ENCODE measurements at regions not wholly inside any gene's neighbourhood (a gene's known extent, or its start where the extent isn't known, plus 50 kb on each side); places are given as distances from the start of the nearest gene placed in this dataset.

DNA sequence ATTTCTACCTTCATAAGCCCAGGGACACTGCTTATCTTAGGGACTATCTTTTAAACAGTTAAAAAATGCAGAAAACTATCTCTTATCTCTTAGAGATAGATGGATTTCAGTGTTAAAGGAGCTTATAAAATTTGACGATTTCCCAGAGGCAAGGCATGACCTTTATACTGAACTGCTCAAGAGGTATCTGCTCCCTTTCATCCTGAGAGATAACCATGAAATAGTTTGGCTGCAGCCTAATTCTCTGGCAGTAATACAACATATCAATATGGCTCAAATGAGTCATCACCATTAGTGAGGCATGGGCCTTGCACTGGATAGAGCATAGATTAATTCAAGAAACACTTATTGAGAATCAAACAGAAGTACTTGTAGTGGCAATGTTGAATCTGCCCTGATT, 348.2 kb upstream of the GRIA3 start:
- TF ChIP-seq TEAD4 (IDR thresholded peaks at IDR 0.05) = no peak
- no peak for TF ChIP-seq MAX (IDR thresholded peaks at IDR 0.05)
- no peak for TF ChIP-seq ZBTB7A (IDR thresholded peaks at IDR 0.05; ENCODE audit: low read depth)

DNA sequence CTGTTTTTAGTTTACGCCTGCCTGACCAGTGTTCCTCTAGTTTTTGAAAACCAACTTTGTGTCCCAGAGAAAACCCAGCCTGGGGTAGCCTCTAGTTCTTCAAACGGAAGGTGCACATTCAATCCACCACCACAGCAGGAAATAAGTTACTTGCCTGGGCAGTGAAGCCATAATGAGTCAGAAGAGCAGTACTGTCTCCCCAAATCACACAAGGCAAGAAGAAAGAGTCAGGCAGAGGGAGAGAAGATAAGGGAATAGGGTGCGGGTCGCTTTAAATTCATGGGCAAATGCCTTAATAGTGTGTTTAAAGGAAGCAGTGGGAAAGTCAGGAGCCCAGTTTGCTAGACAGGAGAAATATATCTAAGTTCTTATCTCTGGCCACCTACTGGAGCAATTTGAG, 333.8 kb upstream of the GRIA3 start:
- TF ChIP-seq EGR1 (IDR thresholded peaks at IDR 0.05) = no peak
- TF ChIP-seq, protein P1, sequence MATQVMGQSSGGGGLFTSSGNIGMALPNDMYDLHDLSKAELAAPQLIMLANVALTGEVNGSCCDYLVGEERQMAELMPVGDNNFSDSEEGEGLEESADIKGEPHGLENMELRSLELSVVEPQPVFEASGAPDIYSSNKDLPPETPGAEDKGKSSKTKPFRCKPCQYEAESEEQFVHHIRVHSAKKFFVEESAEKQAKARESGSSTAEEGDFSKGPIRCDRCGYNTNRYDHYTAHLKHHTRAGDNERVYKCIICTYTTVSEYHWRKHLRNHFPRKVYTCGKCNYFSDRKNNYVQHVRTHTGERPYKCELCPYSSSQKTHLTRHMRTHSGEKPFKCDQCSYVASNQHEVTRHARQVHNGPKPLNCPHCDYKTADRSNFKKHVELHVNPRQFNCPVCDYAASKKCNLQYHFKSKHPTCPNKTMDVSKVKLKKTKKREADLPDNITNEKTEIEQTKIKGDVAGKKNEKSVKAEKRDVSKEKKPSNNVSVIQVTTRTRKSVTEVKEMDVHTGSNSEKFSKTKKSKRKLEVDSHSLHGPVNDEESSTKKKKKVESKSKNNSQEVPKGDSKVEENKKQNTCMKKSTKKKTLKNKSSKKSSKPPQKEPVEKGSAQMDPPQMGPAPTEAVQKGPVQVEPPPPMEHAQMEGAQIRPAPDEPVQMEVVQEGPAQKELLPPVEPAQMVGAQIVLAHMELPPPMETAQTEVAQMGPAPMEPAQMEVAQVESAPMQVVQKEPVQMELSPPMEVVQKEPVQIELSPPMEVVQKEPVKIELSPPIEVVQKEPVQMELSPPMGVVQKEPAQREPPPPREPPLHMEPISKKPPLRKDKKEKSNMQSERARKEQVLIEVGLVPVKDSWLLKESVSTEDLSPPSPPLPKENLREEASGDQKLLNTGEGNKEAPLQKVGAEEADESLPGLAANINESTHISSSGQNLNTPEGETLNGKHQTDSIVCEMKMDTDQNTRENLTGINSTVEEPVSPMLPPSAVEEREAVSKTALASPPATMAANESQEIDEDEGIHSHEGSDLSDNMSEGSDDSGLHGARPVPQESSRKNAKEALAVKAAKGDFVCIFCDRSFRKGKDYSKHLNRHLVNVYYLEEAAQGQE (IDR thresholded peaks at IDR 0.05; ENCODE audit: low read depth) = no peak
- TF ChIP-seq FOXM1 (IDR thresholded peaks at IDR 0.05; ENCODE audit: borderline replicate concordance, low read depth) = no peak

GRCh38 chrX:122856205-122856604, 327.9 kb upstream of the GRIA3 start:
- TF ChIP-seq, protein P1 (IDR thresholded peaks at IDR 0.05; ENCODE audit: low read depth) = no peak
- TF ChIP-seq ZBTB7A (IDR thresholded peaks at IDR 0.05; ENCODE audit: low read depth) = no peak
- TF ChIP-seq EP300 (IDR thresholded peaks at IDR 0.05; ENCODE audit: borderline replicate concordance) = no peak
- no peak for TF ChIP-seq TCF12 (IDR thresholded peaks at IDR 0.05; ENCODE audit: low read depth)
- TF ChIP-seq MAX (IDR thresholded peaks at IDR 0.05) = no peak
- no peak for TF ChIP-seq NFIC (IDR thresholded peaks at IDR 0.05)
- no peak for TF ChIP-seq YY1 (IDR thresholded peaks at IDR 0.05; ENCODE audit: low read depth)
- TF ChIP-seq TAF1 (IDR thresholded peaks at IDR 0.05; ENCODE audit: low read depth) = no peak
- TF ChIP-seq TEAD4 (IDR thresholded peaks at IDR 0.05) = no peak
- TF ChIP-seq USF1 (IDR thresholded peaks at IDR 0.05) = no peak
- no peak for TF ChIP-seq CREB1 (IDR thresholded peaks at IDR 0.05; ENCODE audit: low read depth)
- no peak for TF ChIP-seq CEBPB (IDR thresholded peaks at IDR 0.05)
- TF ChIP-seq RAD21 (IDR thresholded peaks at IDR 0.05; ENCODE audit: low read depth) = no peak
- no peak for TF ChIP-seq EGR1 (IDR thresholded peaks at IDR 0.05)
- no peak for TF ChIP-seq FOXM1 (IDR thresholded peaks at IDR 0.05; ENCODE audit: borderline replicate concordance, low read depth)

GRCh38 chrX:122857734-122858133, 326.3 kb upstream of the GRIA3 start:
- no peak for TF ChIP-seq ZBTB7A (IDR thresholded peaks at IDR 0.05; ENCODE audit: low read depth)
- no peak for TF ChIP-seq CREB1 (IDR thresholded peaks at IDR 0.05; ENCODE audit: low read depth)
- no peak for TF ChIP-seq EP300 (IDR thresholded peaks at IDR 0.05; ENCODE audit: borderline replicate concordance)
- no peak for TF ChIP-seq TCF12 (IDR thresholded peaks at IDR 0.05; ENCODE audit: low read depth)
- TF ChIP-seq FOXM1 (IDR thresholded peaks at IDR 0.05; ENCODE audit: borderline replicate concordance, low read depth) = no peak

DNA sequence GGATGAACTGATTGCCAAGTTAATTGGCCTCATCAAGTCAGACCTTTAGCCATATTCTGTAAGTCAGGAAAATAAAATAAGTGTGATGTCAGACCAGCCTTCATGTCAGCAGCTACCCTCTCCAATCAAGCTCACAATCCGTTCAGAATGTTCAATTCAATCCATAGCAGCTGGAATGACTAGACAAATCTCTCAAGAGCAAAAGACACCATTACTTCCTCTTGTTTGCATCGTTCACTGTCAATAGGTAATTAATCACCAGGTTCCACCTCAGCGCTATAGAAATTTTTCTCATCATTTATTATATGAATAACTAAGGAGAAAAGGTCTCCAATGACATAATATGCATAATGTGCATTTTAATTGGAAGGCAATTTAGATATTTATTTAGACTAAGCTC, 321.0 kb upstream of the GRIA3 start:
- TF ChIP-seq USF1 (IDR thresholded peaks at IDR 0.05) (no peak), TAF1 (IDR thresholded peaks at IDR 0.05; ENCODE audit: low read depth) (no peak), RAD21 (IDR thresholded peaks at IDR 0.05; ENCODE audit: low read depth) (no peak)

DNA sequence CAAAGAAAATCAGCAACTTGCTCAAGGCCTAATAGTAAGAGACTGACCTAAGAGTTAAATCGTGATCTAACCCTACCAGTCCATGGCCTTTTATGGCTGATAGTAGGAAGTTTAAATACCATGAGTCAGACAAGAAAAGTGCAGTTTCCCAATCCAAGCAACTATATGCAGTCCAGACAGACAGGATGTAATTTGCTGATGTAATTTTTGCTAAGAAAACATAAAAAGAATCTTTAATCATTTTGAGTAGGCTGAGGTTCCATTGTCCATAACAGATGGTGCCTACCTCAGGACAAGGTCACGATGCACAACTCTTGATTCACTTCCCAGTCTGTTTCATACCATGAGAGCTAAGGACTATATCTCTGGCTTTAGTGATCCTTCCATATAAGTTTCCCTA, 317.5 kb upstream of the GRIA3 start:
- TF ChIP-seq TAF1 (IDR thresholded peaks at IDR 0.05; ENCODE audit: low read depth) = no peak
- TF ChIP-seq RAD21 (IDR thresholded peaks at IDR 0.05; ENCODE audit: low read depth) = no peak
- no peak for TF ChIP-seq FOXM1 (IDR thresholded peaks at IDR 0.05; ENCODE audit: borderline replicate concordance, low read depth)
- TF ChIP-seq CEBPB (IDR thresholded peaks at IDR 0.05) = no peak
- TF ChIP-seq TEAD4 (IDR thresholded peaks at IDR 0.05) = no peak
- TF ChIP-seq USF1 (IDR thresholded peaks at IDR 0.05) = no peak
- no peak for TF ChIP-seq EP300 (IDR thresholded peaks at IDR 0.05; ENCODE audit: borderline replicate concordance)
- no peak for TF ChIP-seq YY1 (IDR thresholded peaks at IDR 0.05; ENCODE audit: low read depth)
- no peak for TF ChIP-seq CREB1 (IDR thresholded peaks at IDR 0.05; ENCODE audit: low read depth)

- TF ChIP-seq RAD21 (IDR thresholded peaks at IDR 0.05; ENCODE audit: low read depth) (no peak), NFIC (IDR thresholded peaks at IDR 0.05) (no peak), EP300 (IDR thresholded peaks at IDR 0.05; ENCODE audit: borderline replicate concordance) (no peak), TAF1 (IDR thresholded peaks at IDR 0.05; ENCODE audit: low read depth) (no peak)
Observed at GRCh38 chrX:122868631-122869030, 315.4 kb upstream of the GRIA3 start.
